BLaER1 treated with 17β-estradiol and CSF1 and Interleukin-3, amounts not matched to agents 10 nM and 100 nM (cell line): ENCODE measurements at regions not wholly inside any gene's neighbourhood (a gene's known extent, or its start where the extent isn't known, plus 50 kb on each side); places are given as distances from the start of the nearest gene placed in this dataset.

Experiments
- H3K27ac ChIP-seq, 11 experiments: shearing (Covaris generic); formaldehyde crosslinking; 2 replicates each; pipeline ENCODE4 v1.8.1; 2022
- H3K27me3 ChIP-seq, 11 experiments: shearing (Covaris generic); formaldehyde crosslinking; 2 replicates each; pipeline ENCODE4 v1.8.1; 2022
- H3K36me3 ChIP-seq, 11 experiments: shearing (Covaris generic); formaldehyde crosslinking; 2 replicates each; pipeline ENCODE4 v1.8.1; 2022
- H3K4me1 ChIP-seq, 10 experiments: shearing (Covaris generic); formaldehyde crosslinking; 2 replicates each; pipeline ENCODE4 v1.8.1; 2022
- H3K4me2 ChIP-seq, 11 experiments: shearing (Covaris generic); formaldehyde crosslinking; 2 replicates each; pipeline ENCODE4 v1.8.1; 2022
- H3K4me3 ChIP-seq, 10 experiments: shearing (Covaris generic); formaldehyde crosslinking; 2 replicates each; pipeline ENCODE4 v1.8.1; 2022
- H3K9ac ChIP-seq, 11 experiments: shearing (Covaris generic); formaldehyde crosslinking; 2 replicates each; pipeline ENCODE4 v1.8.1; 2022
- H3K9me3 ChIP-seq, 11 experiments: shearing (Covaris generic); formaldehyde crosslinking; replicated peaks in 1 of 11; 2 replicates each; pipeline ENCODE4 v1.8.1; 2022
- H4K20me1 ChIP-seq, 11 experiments: shearing (Covaris generic); formaldehyde crosslinking; 2 replicates each; pipeline ENCODE4 v1.8.1; 2022
- Cebpa-rat ChIP-seq, 11 experiments: shearing (Covaris generic); IDR thresholded peaks; 2 replicates each; pipeline ENCODE4 v1.8.1; 2022

DNA sequence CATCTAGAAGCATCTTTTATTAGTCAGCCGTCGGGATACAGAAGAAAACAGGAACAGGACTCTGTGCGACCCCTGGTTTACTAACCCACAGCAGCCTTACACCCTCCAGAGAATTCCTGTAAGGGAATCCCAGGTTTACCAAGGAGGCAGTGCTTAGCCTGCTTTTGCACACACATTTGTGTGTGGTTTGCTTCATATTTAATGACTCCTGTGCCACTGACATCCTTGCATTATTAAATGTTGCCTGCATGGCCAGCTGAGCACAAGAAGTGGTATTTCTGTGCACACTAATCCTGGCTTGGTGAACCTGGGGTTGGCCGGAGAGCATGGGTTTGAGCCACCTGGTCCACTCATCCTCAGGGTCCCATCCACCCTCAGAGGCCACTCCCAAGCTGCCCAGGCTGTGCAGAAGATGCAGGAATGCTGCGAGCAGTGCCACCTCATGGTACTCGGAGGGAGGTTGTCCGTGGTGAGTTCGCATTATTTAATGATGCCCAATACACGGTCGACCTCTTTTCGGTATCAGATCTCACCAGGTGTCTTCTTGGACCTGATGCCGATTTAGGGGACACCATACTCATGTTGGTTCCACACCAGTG lies 152.4 kb upstream of the RTL1 start:
- peaks cover 43 to 92% (median 69%) of the 10 kb centered on the region in 11 experiments for H3K9me3 ChIP-seq
- no peak overlapping the region for H3K4me2 ChIP-seq
- no peak overlapping the region for H3K9ac ChIP-seq

DNA sequence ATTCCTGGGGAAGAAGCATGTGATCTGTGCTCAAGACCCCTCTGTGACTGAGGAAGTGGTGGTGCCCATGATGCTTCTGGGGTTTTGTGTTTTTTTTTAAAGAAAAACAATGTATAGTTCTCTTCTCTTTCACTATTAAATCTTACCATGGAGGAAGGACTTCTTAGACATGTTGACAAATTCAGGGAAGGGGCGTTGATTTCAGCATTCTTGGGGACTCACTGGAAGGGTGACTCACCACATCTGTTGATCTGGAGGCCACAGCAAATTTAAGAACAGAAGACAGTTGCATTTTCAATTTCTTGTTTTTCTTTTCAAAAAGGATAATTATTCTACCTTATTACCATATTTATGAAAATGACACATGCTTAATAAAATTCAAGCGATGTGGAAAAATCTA lies 152.9 kb upstream of the RTL1 start:
- H3K4me2 ChIP-seq = no peak overlapping the region
- no peak overlapping the region for H3K9ac ChIP-seq
- no peaks in the 10 kb centered on the region for H4K20me1 ChIP-seq
- H3K27ac ChIP-seq = no peak overlapping the region
- peaks cover 6 to 30% (median 18%) of the 10 kb centered on the region in 10 experiments; a peak in 15 of 20 replicates for H3K4me1 ChIP-seq
- no peak overlapping the region for H3K4me3 ChIP-seq
- H3K27me3 ChIP-seq = no peaks in the 10 kb centered on the region
- H3K9me3 ChIP-seq = peaks cover 37 to 89% (median 63%) of the 10 kb centered on the region in 11 experiments
- no peaks in the 10 kb centered on the region for H3K36me3 ChIP-seq
- TF ChIP-seq Cebpa-rat (IDR thresholded peaks at IDR 0.05) = no peak

More for the DNA sequence above, 152.4 kb upstream of the RTL1 start:
- Histone ChIP-seq H4K20me1 (no peaks in the 10 kb centered on the region), H3K4me3 (no peak overlapping the region), H3K27me3 (no peaks in the 10 kb centered on the region), H3K36me3 (no peaks in the 10 kb centered on the region), H3K4me1 (peaks cover 6 to 28% (median 18%) of the 10 kb centered on the region in 10 experiments; a peak in 15 of 20 replicates), H3K27ac (no peak overlapping the region)
- no peak for TF ChIP-seq Cebpa-rat (IDR thresholded peaks at IDR 0.05)

DNA sequence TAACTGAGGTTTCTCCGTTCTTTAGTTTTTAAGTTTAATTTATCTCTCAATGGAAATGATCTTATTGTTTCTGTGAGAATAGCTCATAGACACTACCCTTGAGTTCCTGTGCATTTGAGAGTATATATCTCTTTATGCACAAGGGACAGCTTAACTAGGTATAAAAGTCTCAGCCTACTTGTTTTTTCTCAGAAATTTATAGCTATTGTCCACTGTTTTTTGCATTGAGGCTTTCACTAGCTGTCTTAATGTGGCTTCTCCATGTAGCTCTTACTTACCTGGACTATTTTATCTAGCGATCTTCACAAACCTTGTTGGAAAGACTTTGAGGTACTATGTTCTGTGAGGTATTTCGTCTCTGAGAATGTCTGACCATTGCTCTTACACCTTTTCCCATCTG lies 153.9 kb upstream of the RTL1 start:
- Histone ChIP-seq H3K4me2 (no peak overlapping the region), H3K9ac (no peak overlapping the region), H4K20me1 (no peaks in the 10 kb centered on the region), H3K4me3 (no peak overlapping the region), H3K36me3 (no peaks in the 10 kb centered on the region), H3K9me3 (peaks cover 35 to 84% (median 55%) of the 10 kb centered on the region in 11 experiments), H3K4me1 (peaks cover 6 to 30% (median 18%) of the 10 kb centered on the region in 10 experiments; a peak in 15 of 20 replicates), H3K27ac (no peak overlapping the region), H3K27me3 (no peaks in the 10 kb centered on the region)
- TF ChIP-seq Cebpa-rat (IDR thresholded peaks at IDR 0.05) = no peak

DNA sequence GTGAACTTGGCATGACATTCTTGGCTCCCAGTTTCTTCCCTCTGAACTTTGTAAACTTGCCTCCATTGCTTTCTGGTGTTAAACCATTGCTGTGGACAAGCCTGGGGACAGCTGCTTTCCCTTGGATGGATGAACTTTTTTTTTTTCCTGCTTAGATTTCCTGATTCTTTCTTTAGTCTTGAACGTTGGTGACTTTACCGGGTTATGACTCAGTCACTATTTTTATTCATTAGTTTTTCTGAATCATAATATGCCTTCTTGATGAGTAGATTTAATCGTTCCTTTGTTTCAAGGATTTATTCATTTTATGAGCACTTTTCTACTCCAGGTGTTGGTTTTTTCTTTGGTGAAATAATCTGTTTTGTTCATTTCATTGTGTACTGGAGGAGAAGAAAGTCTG lies 155.0 kb upstream of the RTL1 start:
- Histone ChIP-seq H3K9ac (no peak overlapping the region), H3K4me1 (peaks cover 6 to 41% (median 26%) of the 10 kb centered on the region in 10 experiments; a peak in 17 of 20 replicates), H3K27me3 (no peaks in the 10 kb centered on the region), H3K4me2 (peak overlapping the region in 10 of 11 experiments; percentile 4 to 63 (median 41); a peak in 15 of 22 replicates), H3K4me3 (no peak overlapping the region), H4K20me1 (no peaks in the 10 kb centered on the region), H3K9me3 (peaks cover 34 to 72% (median 53%) of the 10 kb centered on the region in 11 experiments), H3K27ac (no peak overlapping the region), H3K36me3 (no peaks in the 10 kb centered on the region)
- no peak for TF ChIP-seq Cebpa-rat (IDR thresholded peaks at IDR 0.05)

DNA sequence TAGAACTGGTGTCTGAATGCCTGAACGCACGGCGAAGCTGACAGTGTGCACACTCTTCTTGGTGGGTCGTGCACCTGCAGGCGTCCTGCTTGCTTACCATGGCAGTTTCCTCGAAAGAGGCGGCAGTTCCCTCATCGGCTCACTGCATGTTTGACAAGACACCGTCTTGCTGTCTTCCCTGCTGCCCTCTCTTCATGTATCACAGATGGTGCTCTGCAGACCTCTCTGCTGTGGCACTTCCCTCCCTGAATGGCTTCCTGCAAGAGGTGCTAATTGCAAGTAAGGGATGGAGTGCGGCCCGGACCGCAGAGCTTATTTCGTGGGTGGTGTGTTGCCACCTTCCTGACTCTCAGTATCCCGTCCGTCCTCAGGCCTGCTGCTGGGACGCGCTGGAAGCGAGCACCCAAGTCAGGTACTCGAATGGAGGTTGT lies 156.7 kb upstream of the RTL1 start:
- H3K27ac ChIP-seq = no peak overlapping the region
- peaks cover 22 to 58% (median 47%) of the 10 kb centered on the region in 11 experiments for H3K9me3 ChIP-seq
- TF ChIP-seq Cebpa-rat (IDR thresholded peaks at IDR 0.05) = no peak
- no peak overlapping the region for H3K9ac ChIP-seq
- H3K27me3 ChIP-seq = no peaks in the 10 kb centered on the region
- peaks cover 6 to 57% (median 42%) of the 10 kb centered on the region in 10 experiments; a peak in 18 of 20 replicates for H3K4me1 ChIP-seq
- H3K4me3 ChIP-seq = no peak overlapping the region
- no peaks in the 10 kb centered on the region for H3K36me3 ChIP-seq
- peak overlapping the region in 9 of 11 experiments; percentile 12 to 63 (median 44); a peak in 15 of 22 replicates for H3K4me2 ChIP-seq
- H4K20me1 ChIP-seq = no peaks in the 10 kb centered on the region

DNA sequence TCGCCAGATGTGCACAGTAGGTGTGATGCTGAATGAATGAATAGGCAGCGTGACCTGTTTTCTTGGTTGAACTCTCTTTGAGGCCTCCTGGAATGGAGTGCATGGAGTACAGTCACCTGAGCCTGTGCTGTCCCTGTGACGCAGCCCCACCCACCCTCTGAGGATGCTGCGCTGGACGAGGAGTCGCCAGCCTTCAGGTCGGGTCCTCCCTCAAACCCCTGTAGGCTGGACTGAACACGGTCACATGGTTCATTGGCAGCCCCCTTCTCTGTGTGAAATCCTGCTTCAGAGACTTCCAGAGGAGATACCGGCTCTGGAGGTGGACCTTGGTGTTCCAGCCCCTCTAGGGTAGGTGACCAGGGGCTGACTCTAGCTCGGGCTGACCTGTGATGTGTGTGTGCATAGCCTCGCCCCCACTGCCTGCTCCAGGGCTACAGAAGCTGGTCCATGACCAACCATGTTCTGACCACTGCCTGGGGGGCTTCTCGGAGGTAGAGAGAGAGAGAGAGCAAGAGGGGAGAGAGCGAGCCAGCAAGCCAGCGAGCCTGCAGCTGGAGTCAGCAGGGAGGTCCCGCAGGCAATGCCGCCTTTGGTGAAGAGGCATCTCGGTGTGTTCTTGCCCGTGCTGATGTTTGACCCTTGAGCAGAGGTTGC lies 158.0 kb upstream of the RTL1 start:
- H3K27ac ChIP-seq = no peak overlapping the region
- H3K4me2 ChIP-seq = 0 out of 22 replicates have a peak overlapping the region, but pooled peaks of 2 of the 11 experiments have one; percentile 58 to 63
- no peaks in the 10 kb centered on the region for H3K27me3 ChIP-seq
- H3K9ac ChIP-seq = no peak overlapping the region
- no peak overlapping the region for H3K4me3 ChIP-seq
- no peaks in the 10 kb centered on the region for H3K36me3 ChIP-seq
- peaks cover 2 to 70% (median 46%) of the 10 kb centered on the region in 10 experiments; a peak in 18 of 20 replicates for H3K4me1 ChIP-seq
- no peaks in the 10 kb centered on the region for H4K20me1 ChIP-seq
- no peak for TF ChIP-seq Cebpa-rat (IDR thresholded peaks at IDR 0.05)
- H3K9me3 ChIP-seq = peaks cover 14 to 58% (median 44%) of the 10 kb centered on the region in 11 experiments

DNA sequence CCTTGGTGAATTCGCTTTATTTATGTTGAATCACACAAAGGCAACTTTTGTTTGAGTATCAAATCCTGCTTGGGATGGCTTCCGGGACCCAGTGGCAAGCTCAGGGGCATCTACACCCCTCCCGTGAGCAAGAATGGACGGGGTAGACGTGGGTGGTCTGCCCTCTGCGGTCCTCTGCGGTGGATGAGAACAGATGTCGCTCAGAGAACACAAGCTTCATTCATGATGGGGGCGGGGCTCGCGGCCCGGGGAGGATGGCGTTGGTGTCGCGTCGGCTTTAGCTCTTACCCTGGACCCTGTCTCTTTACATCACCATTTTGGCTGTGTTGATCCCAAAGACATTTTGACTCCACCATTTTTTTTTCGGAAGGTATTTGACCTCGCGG lies 158.5 kb upstream of the RTL1 start:
- Histone ChIP-seq H3K36me3 (no peaks in the 10 kb centered on the region), H3K27me3 (no peaks in the 10 kb centered on the region), H3K4me1 (peaks cover 0 to 75% (median 49%) of the 10 kb centered on the region in 10 experiments; a peak in 17 of 20 replicates), H3K9me3 (peaks cover 14 to 54% (median 40%) of the 10 kb centered on the region in 11 experiments), H3K9ac (no peak overlapping the region), H4K20me1 (no peaks in the 10 kb centered on the region), H3K4me3 (no peak overlapping the region), H3K4me2 (no peak overlapping the region), H3K27ac (no peak overlapping the region)
- no peak for TF ChIP-seq Cebpa-rat (IDR thresholded peaks at IDR 0.05)

DNA sequence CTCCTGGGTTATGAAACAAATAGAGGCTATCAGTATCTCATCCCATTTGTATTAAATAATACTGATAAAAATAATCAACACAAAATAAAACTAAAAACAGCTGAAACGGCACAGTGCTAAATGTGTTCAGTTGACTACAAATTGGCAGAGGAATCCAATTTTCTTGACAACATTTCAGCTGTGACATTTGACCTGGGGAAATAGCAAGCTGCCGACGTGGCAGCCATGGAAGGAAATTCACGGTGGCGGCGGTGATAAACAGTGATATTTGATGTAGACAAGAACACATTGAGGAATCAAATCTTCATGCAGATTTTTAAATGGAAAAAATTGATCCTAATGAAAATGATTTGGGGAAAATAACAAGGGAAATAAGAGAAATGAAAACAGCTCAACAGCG lies 159.1 kb upstream of the RTL1 start:
- no peaks in the 10 kb centered on the region for H3K27me3 ChIP-seq
- H3K36me3 ChIP-seq = no peaks in the 10 kb centered on the region
- TF ChIP-seq Cebpa-rat (IDR thresholded peaks at IDR 0.05) = no peak
- H3K9me3 ChIP-seq = peaks cover 10 to 49% (median 34%) of the 10 kb centered on the region in 11 experiments
- H3K4me2 ChIP-seq = peak overlapping the region in 2 of 11 experiments; percentile 80 to 81; a peak in 5 of 22 replicates
- H3K4me3 ChIP-seq = no peak overlapping the region
- H3K4me1 ChIP-seq = peaks cover 0 to 80% (median 55%) of the 10 kb centered on the region in 10 experiments; a peak in 17 of 20 replicates
- no peak overlapping the region for H3K27ac ChIP-seq
- no peak overlapping the region for H3K9ac ChIP-seq
- no peaks in the 10 kb centered on the region for H4K20me1 ChIP-seq

DNA sequence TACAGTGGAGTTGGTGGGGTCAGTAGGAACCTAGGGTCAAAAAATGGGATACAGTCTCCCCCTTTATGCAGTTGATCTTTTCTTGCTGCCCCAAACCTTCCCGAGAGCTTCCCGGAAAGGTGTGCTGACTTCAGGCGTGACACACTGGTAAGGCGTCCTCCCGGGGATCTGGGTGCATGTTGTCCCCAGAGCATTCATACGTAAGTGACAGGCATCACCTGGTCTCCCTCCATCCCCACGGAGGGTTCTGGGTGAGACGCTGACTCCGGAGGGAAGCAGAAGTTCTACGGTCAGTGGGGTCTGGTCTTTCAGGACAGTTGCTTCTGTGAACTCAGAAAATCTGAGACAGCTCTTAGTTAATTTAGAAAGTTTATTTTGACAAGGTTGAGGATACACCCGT lies 159.6 kb upstream of the RTL1 start:
- TF ChIP-seq Cebpa-rat (IDR thresholded peaks at IDR 0.05) = no peak
- Histone ChIP-seq H3K36me3 (no peaks in the 10 kb centered on the region), H3K4me2 (peak overlapping the region in 7 of 11 experiments; percentile 50 to 96 (median 80); a peak in 13 of 22 replicates)

More for the DNA sequence above, 159.6 kb upstream of the RTL1 start:
- Histone ChIP-seq H3K27me3 (peaks cover 0 to 3% (median 0%) of the 10 kb centered on the region in 11 experiments; a peak in 4 of 22 replicates), H4K20me1 (no peaks in the 10 kb centered on the region), H3K27ac (no peak overlapping the region), H3K9ac (no peak overlapping the region), H3K9me3 (peaks cover 5 to 43% (median 29%) of the 10 kb centered on the region in 11 experiments), H3K4me1 (peaks cover 0 to 85% (median 60%) of the 10 kb centered on the region in 10 experiments; a peak in 18 of 20 replicates), H3K4me3 (no peak overlapping the region)
